ENCODE measurements at regions not wholly inside any gene's neighbourhood (a gene's known extent, or its start where the extent isn't known, plus 50 kb on each side); places are given as distances from the start of the nearest gene placed in this dataset.
"Not testable (repeated sequence)": the region's sequence is repeated elsewhere in the genome, so short reads cannot be mapped to it uniquely, and the experiment has no call there.

DNA sequence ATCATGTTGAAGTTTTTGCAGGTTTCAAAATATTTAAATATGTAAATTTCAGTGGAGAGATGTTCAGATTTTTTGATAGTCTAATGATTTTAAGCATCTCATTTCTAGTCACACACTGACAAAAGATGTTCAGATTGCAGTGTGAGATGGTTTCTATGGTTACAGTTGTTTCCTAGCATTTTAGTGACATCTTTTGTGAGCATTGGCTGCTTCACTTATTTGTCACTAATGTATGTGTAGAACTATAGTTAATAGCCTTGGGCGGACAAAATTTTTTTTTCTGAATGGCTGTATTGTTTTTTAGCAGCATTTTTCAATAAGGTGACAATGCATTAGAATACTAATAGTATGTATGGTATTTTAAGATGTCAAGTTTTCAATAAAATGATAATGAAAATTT is 315.6 kb upstream of the PRKD1 start:
- intact Hi-C loops (cut with DNase I; ENCODE audit: low total_unique reads): no loop called here
- no peaks in the 10 kb centered on the region for H3K27me3 ChIP-seq
- no peaks in the 10 kb centered on the region for H3K9me3 ChIP-seq
- no peak for TF ChIP-seq CTCF (IDR thresholded peaks at IDR 0.05)
- no peak for DNase-seq
- H3K4me3 ChIP-seq: no peak overlapping the region
- H3K27ac ChIP-seq: no peak overlapping the region
- WGBS, 2 donors: 90% methylated on average over 1 of the region's 1 CpG
- no peaks in the 10 kb centered on the region for H3K36me3 ChIP-seq (ENCODE audit: low read depth, missing control alignments)
- no peaks in the 10 kb centered on the region for H3K4me1 ChIP-seq

DNA sequence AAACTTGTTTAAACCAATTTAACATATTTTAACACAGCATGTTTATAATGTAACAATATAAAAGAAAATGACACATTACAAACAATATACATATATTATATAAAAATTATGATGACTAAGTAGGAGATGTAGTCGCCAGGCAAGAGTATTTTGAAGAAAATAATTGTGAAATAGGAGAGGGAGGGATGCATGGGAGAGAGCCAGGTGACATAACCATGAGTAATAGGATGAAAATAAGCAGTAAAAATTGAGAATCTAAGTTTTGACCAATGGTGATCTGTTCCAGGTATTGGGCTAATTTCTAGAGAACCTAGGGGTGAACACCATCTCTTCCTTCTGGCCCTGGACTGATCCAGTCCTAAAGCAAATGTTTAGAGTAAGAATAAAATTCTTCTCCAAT is 315.2 kb upstream of the G2E3 start:
- Histone ChIP-seq H3K4me1 (no peaks in the 10 kb centered on the region), H3K27ac (no peak overlapping the region), H3K9me3 (no peaks in the 10 kb centered on the region), H3K4me3 (no peak overlapping the region), H3K27me3 (no peaks in the 10 kb centered on the region), H3K36me3 (ENCODE audit: low read depth, missing control alignments) (no peaks in the 10 kb centered on the region)
- intact Hi-C loops (cut with DNase I; ENCODE audit: low total_unique reads): no loop called here
- TF ChIP-seq POLR2A (IDR thresholded peaks at IDR 0.05) (no peak), CTCF (IDR thresholded peaks at IDR 0.05) (no peak)
- WGBS, 2 donors: 0 to 8% methylated on average over 1 of the region's 1 CpG
- no peak for DNase-seq

- intact Hi-C loops (cut with DNase I; ENCODE audit: low total_unique reads); DNase-seq: not testable (repeated sequence)
Observed at GRCh38 chr14:30244348-30244747, 314.6 kb upstream of the G2E3 start.

GRCh38 chr14:30251017-30251416 is 307.9 kb upstream of the G2E3 start:
- Histone ChIP-seq H3K4me3 (no peak overlapping the region), H3K27me3 (no peaks in the 10 kb centered on the region), H3K4me1 (no peaks in the 10 kb centered on the region), H3K27ac (no peak overlapping the region), H3K36me3 (ENCODE audit: low read depth, missing control alignments) (no peaks in the 10 kb centered on the region), H3K9me3 (no peaks in the 10 kb centered on the region)
- intact Hi-C loops (cut with DNase I; ENCODE audit: low total_unique reads): no loop called here
- TF ChIP-seq CTCF (IDR thresholded peaks at IDR 0.05): no peak
- DNase-seq: no peak

More at GRCh38 chr14:30244348-30244747, 314.6 kb upstream of the G2E3 start:
- H3K27ac ChIP-seq; H3K36me3 ChIP-seq (ENCODE audit: low read depth, missing control alignments); H3K27me3 ChIP-seq; H3K4me1 ChIP-seq; H3K9me3 ChIP-seq; H3K4me3 ChIP-seq: not testable (repeated sequence)
- 91 to 96% methylated on average over 4 of the region's 4 CpGs for WGBS, 2 donors

- intact Hi-C loops (cut with DNase I; ENCODE audit: low total_unique reads): no loop called here
- Histone ChIP-seq H3K36me3 (ENCODE audit: low read depth, missing control alignments) (no peaks in the 10 kb centered on the region), H3K27me3 (no peaks in the 10 kb centered on the region), H3K27ac (no peak overlapping the region), H3K4me3 (no peak overlapping the region), H3K9me3 (no peaks in the 10 kb centered on the region), H3K4me1 (no peaks in the 10 kb centered on the region)
- WGBS, 2 donors: 79 to 83% methylated on average over 6 of the region's 6 CpGs
- TF ChIP-seq CTCF (IDR thresholded peaks at IDR 0.05) (no peak), POLR2A (IDR thresholded peaks at IDR 0.05) (no peak)
- no peak for DNase-seq
Observed at GRCh38 chr14:30251557-30252100, 307.3 kb upstream of the G2E3 start.
